Endothelial cell of umbilical vein (primary cell): ENCODE measurements at regions not wholly inside any gene's neighbourhood (a gene's known extent, or its start where the extent isn't known, plus 50 kb on each side); places are given as distances from the start of the nearest gene placed in this dataset.

ENCODE experiments used
- BruUV-seq: library from RNA; stranded (reverse); fragments of 400-500 nt; replicated peaks from 2 replicates; lab custom pipeline; 2021; lab: Mats Ljungman, UMichigan
- CTCF ChIA-PET: fragments of 300-600, 350-600 bp; sonication (Branson Sonifier 250); formaldehyde crosslinking; loops from one replicate; lab custom pipeline; 2021; ENCODE audit warnings: antibody characterized with exemption, inconsistent platforms; lab: Charles Lee
- POLR2A ChIA-PET: fragments of 300-600, 350-600 bp; sonication (Branson Sonifier 250); formaldehyde crosslinking; loops from one replicate; lab custom pipeline; 2021; ENCODE audit warnings: antibody characterized with exemption, inconsistent platforms; lab: Charles Lee
- DNase-seq: peaks from one replicate; pipeline ENCODE4 v3.0.0-alpha.2; 2011; ENCODE audit warnings: low read depth, low spot score
- FAIRE-seq: peaks from 2 replicates; lab custom pipeline; 2011; peaks lifted over from hg19 to GRCh38; lab: Jason Lieb, UNC
- H2AFZ ChIP-seq: 2 replicates; pipeline ENCODE4 v1.6.0; 2012; ENCODE audit warnings: low read depth, low read length, control low read depth, inconsistent platforms
- H3K27ac ChIP-seq: 2 replicates; pipeline ENCODE4 v1.5.1; 2011; ENCODE audit warnings: low read depth, mild to moderate bottlenecking, control low read depth, low read length, moderate library complexity; ENCODE audit not compliant: insufficient read depth
- H3K27me3 ChIP-seq, 2 experiments: 2 replicates each; pipeline versions ENCODE4 v1.6.0 to v1.6.1; 2011; ENCODE audit warnings: low read length in 2 of 2, mixed read lengths in 1 of 2; ENCODE audit not compliant: control insufficient read depth in 2 of 2, insufficient read depth in 2 of 2
- H3K36me3 ChIP-seq, 2 experiments: 2 replicates in 1 of 2; 3 replicates in 1 of 2; pipeline ENCODE4 v1.5.1; 2011; ENCODE audit warnings: low read length in 2 of 2, mild to moderate bottlenecking in 1 of 2, moderate library complexity in 1 of 2; ENCODE audit not compliant: control insufficient read depth in 2 of 2, insufficient read depth in 2 of 2; ENCODE audit errors: extremely low read depth in 1 of 2
- H3K4me1 ChIP-seq: 3 replicates; pipeline ENCODE4 v1.5.1; 2011; ENCODE audit warnings: mild to moderate bottlenecking, low read length; ENCODE audit not compliant: control insufficient read depth, insufficient read depth; ENCODE audit errors: extremely low read depth
- H3K4me2 ChIP-seq: 2 replicates; pipeline ENCODE4 v1.6.1; 2011; ENCODE audit warnings: low read length, control low read depth, mixed read lengths; ENCODE audit not compliant: insufficient read depth
- H3K4me3 ChIP-seq, 3 experiments: fragments of 200-600 bp in 1 of 3; sonication (generic), shearing (Covaris generic) in 1 of 3; replicated peaks in 1 of 3; 2 replicates each; pipeline ENCODE4 v1.5.1; 2011 to 2016; ENCODE audit warnings: control low read depth in 3 of 3, low read length in 3 of 3, mild to moderate bottlenecking in 2 of 3, inconsistent platforms in 1 of 3, low read depth in 1 of 3, moderate library complexity in 1 of 3; ENCODE audit not compliant: insufficient read depth in 1 of 3
- H3K79me2 ChIP-seq: 2 replicates; pipeline ENCODE4 v1.6.0; 2012; ENCODE audit warnings: low read length, inconsistent platforms; ENCODE audit not compliant: control insufficient read depth, insufficient read depth
- H3K9ac ChIP-seq: replicated peaks from 2 replicates; pipeline ENCODE3; 2011; ENCODE audit warnings: low read length, control low read depth; ENCODE audit not compliant: insufficient read depth; ENCODE audit errors: extremely low read depth
- H3K9me1 ChIP-seq: replicated peaks from 3 replicates; pipeline ENCODE4 v1.6.0; 2011; ENCODE audit warnings: mild to moderate bottlenecking, low read length; ENCODE audit not compliant: control insufficient read depth, insufficient read depth; ENCODE audit errors: extremely low read depth
- H3K9me3 ChIP-seq: replicated peaks from 2 replicates; pipeline ENCODE4 v1.5.1; 2012; ENCODE audit warnings: low read length, inconsistent platforms; ENCODE audit not compliant: control insufficient read depth, insufficient read depth
- H4K20me1 ChIP-seq: replicated peaks from 2 replicates; pipeline ENCODE3; 2011; ENCODE audit warnings: mild to moderate bottlenecking, low read length; ENCODE audit not compliant: control insufficient read depth, insufficient read depth; ENCODE audit errors: extremely low read depth
- CTCF ChIP-seq, 2 donors: IDR thresholded peaks; 1 replicate in 1 of 2; 2 replicates in 1 of 2; pipeline ENCODE4 v1.5.1; 2011; ENCODE audit warnings: low read length in 2 of 2, mild to moderate bottlenecking in 2 of 2, moderate library complexity in 2 of 2, control low read depth in 1 of 2, inconsistent platforms in 1 of 2, low read depth in 1 of 2; ENCODE audit not compliant: insufficient read depth in 1 of 2; ENCODE audit errors: extremely low read depth in 1 of 2
- EZH2 ChIP-seq: IDR thresholded peaks from 2 replicates; pipeline ENCODE4 v1.6.1; 2012; ENCODE audit warnings: borderline replicate concordance, low read depth, mild to moderate bottlenecking, moderate library complexity, low read length, inconsistent platforms; ENCODE audit not compliant: severe bottlenecking
- FOS ChIP-seq: IDR thresholded peaks from 2 replicates; pipeline ENCODE4 v1.6.1; 2011; ENCODE audit warnings: mild to moderate bottlenecking, low read length, moderate library complexity, borderline replicate concordance; ENCODE audit not compliant: insufficient read depth
- GATA2 ChIP-seq: IDR thresholded peaks from 2 replicates; pipeline ENCODE4 v1.7.0; 2011; ENCODE audit warnings: low read depth, mild to moderate bottlenecking, moderate library complexity, mixed read lengths, low read length; ENCODE audit not compliant: insufficient read length, insufficient read depth
- JUN ChIP-seq: IDR thresholded peaks from 2 replicates; pipeline ENCODE4 v1.6.1; 2011; ENCODE audit warnings: borderline replicate concordance, low read depth; ENCODE audit not compliant: insufficient read length, insufficient read depth
- MAX ChIP-seq: IDR thresholded peaks from 2 replicates; pipeline ENCODE4 v1.6.1; 2011; ENCODE audit not compliant: insufficient read depth, insufficient read length
- MYC ChIP-seq: IDR thresholded peaks from one replicate; pipeline ENCODE4 v1.6.1; 2011; ENCODE audit warnings: mild to moderate bottlenecking, low read depth, low read length
- POLR2A ChIP-seq: IDR thresholded peaks from 2 replicates; pipeline ENCODE4 v1.6.1; 2012; ENCODE audit warnings: low read depth, mild to moderate bottlenecking, control low read depth, low read length
- POLR2AphosphoS5 ChIP-seq: IDR thresholded peaks from 2 replicates; pipeline ENCODE4 v1.6.1; 2012; ENCODE audit warnings: low read depth, mild to moderate bottlenecking, control low read depth, low read length, moderate library complexity; ENCODE audit not compliant: insufficient read depth
- dilution Hi-C: fragments of 300-500 bp; cut with MboI; formaldehyde crosslinking; loops from one replicate; pipeline ENCODE4 v1.15.0; 2019; ENCODE audit warnings: low sequenced_read_pairs; ENCODE audit not compliant: extremely low pct_ligation_motif_present
- intact Hi-C: fragments of 100-400 bp; cut with micrococcal nuclease; formaldehyde crosslinking; loops from one replicate; pipeline ENCODE4 v1.10.0; 2022

DNA sequence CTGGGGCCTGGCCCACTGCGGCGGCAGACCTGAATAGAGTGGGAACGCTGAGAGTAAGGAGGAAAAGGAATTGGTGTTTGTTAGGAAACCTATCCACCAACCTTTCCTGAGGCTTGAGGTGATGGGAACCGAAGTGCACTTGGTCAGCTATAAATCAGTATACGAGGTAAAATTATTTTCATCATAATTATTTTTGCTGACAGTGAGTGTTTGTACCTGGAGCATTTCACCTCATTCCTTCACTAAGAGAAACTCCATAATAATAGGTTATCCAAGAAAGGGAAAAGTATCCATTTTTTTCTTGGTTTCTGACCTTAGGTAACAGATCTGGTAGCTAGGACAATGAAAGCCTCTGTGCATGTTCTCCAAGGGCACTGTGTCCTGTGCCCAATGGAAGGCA lies 138.6 kb upstream of the RGPD4 start:
- Histone ChIP-seq H3K9me1 (no peaks in the 10 kb centered on the region), H4K20me1 (no peaks in the 10 kb centered on the region), H3K4me1 (no peaks in the 10 kb centered on the region), H3K4me3 (no peak overlapping the region), H2AFZ (no peak overlapping the region), H3K9me3 (peaks cover 11% of the 10 kb centered on the region), H3K27ac (no peak overlapping the region), H3K9ac (no peak overlapping the region), H3K79me2 (no peaks in the 10 kb centered on the region), H3K4me2 (no peak overlapping the region), H3K27me3 (no peaks in the 10 kb centered on the region), H3K36me3 (no peaks in the 10 kb centered on the region)
- ChIA-PET POLR2A (no interaction called here), CTCF (no interaction called here)
- BruUV-seq: no TSS peak
- dilution Hi-C loops (no loop called here), intact Hi-C loops (no loop called here)
- DNase-seq (no peak), FAIRE-seq (no peak)
- no peak for TF ChIP-seq MYC
- no peak for TF ChIP-seq EZH2
- TF ChIP-seq JUN: no peak
- TF ChIP-seq MAX: no peak
- no peak for TF ChIP-seq POLR2A
- no peak for TF ChIP-seq CTCF (IDR thresholded peaks at IDR 0.05; ENCODE audit: extremely low read depth in 1 of 2, insufficient read depth in 1 of 2, low read depth in 1 of 2, low read length in 2 of 2)
- no peak for TF ChIP-seq FOS
- TF ChIP-seq GATA2: no peak
- TF ChIP-seq POLR2AphosphoS5: no peak
